NB4 (cell line): ENCODE measurements at regions not wholly inside any gene's neighbourhood (a gene's known extent, or its start where the extent isn't known, plus 50 kb on each side); places are given as distances from the start of the nearest gene placed in this dataset.

Experiments
- DNase-seq: peaks from one replicate; pipeline ENCODE4 v3.0.0; 2010; ENCODE audit warnings: low read depth
- H3K4me3 ChIP-seq: one replicate; pipeline ENCODE4 v1.5.1; 2011; ENCODE audit warnings: mild to moderate bottlenecking, low read depth, low read length, moderate library complexity
- CTCF ChIP-seq: IDR thresholded peaks from one replicate; pipeline ENCODE4 v1.5.1; 2012; ENCODE audit warnings: low read depth, low read length
- MYC ChIP-seq: IDR thresholded peaks from 2 replicates; pipeline ENCODE4 v1.6.1; 2011; ENCODE audit warnings: low read depth, low read length
- POLR2A ChIP-seq: IDR thresholded peaks from 2 replicates; pipeline ENCODE4 v1.6.1; 2011; ENCODE audit warnings: mild to moderate bottlenecking; ENCODE audit not compliant: insufficient read length; ENCODE audit errors: extremely low read depth
- TF ChIP-seq, protein P1 (sequence below): IDR thresholded peaks from 2 replicates; pipeline ENCODE4 v1.6.1; 2011; ENCODE audit warnings: low read depth, low read length

- no peak overlapping the region for H3K4me3 ChIP-seq
- TF ChIP-seq CTCF (no peak), MYC (no peak), POLR2A (no peak)
- TF ChIP-seq, protein P1, sequence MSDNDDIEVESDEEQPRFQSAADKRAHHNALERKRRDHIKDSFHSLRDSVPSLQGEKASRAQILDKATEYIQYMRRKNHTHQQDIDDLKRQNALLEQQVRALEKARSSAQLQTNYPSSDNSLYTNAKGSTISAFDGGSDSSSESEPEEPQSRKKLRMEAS, result no peak
- DNase-seq, result no peak
Observed at GRCh38 chr15:97661796-97662195, 298.7 kb upstream of the ARRDC4 start.

DNA sequence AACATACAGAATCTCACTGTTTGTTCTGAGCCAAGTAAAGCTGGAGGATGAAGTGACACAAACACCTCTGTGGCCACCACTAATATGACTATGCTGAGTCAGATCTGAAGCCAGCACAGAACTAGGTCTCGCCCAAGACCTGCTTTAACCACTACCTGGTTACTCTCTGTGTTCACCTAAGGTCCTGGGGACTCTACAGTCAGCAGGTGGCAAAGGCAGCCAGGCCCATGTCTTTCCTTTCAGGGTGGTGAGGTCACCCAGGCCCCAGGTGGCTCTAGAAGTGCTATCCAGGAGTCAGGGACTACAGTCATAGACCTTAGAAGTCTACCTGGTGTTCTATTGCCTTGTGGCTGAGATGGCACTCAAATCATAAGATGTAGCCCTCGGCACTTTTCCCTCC lies 287.9 kb upstream of the ARRDC4 start:
- TF ChIP-seq, protein P1, result no peak
- no peak for TF ChIP-seq CTCF
- TF ChIP-seq MYC, result no peak
- TF ChIP-seq POLR2A, result no peak
- no peak overlapping the region for H3K4me3 ChIP-seq
- DNase-seq, result no peak

DNA sequence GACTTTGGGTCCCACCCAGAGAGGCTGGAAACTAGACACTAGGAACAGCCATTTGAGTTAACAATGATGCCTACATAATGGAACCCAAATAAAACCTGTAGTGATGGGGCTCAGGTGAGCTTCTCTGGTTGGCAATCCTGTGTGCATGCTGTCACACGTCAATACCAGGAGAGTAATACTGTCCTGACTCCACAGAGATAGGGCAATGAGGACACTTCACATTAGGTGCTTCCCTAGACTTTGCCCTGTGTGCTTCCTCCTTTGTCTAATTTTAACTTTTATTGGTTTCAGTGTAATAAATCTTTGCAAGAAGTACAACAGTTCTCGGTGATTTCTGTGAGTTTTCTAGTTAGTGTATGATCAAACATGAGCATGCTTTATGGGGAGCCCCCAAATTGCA lies 281.8 kb upstream of the ARRDC4 start:
- TF ChIP-seq POLR2A (no peak), CTCF (no peak)
- no peak overlapping the region for H3K4me3 ChIP-seq
- DNase-seq, result no peak

GRCh38 chr15:97679106-97679688 lies 281.3 kb upstream of the ARRDC4 start:
- TF ChIP-seq, protein P1, result no peak
- TF ChIP-seq POLR2A (no peak), MYC (no peak)
- H3K4me3 ChIP-seq, result no peak overlapping the region
- DNase-seq, result no peak

DNA sequence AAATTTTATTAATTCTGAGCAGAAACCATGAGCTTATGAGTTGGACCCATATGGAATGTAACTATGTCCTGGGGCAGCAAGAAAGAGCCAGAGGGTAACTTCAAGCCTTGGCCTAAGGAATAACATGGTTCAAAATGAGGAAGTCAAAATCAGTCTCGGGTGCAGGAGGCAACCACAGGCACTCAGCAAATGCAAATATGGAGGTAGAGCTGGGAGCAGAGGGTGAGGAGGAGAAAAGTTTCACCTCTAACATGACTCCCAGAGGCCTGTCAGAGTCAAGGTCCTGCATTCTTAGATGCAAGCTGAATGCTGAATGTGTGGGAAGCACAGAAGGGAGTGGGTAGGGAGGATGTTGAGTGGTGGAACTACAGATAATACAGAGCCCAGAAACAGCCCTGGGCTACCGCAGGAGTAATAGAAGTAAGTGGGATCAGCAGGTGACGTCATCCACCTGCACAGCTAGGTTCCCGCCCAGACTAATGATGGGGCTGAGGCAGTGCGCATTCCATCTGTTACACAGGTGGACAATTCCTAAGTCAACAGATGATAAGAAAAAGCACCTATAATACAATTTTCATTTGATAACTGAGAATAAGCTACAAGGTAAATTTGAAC lies 279.8 kb upstream of the ARRDC4 start:
- H3K4me3 ChIP-seq, result no peak overlapping the region
- DNase-seq, result peak; percentile 12
- no peak for TF ChIP-seq CTCF
- TF ChIP-seq, protein P1, result no peak
- no peak for TF ChIP-seq MYC
- TF ChIP-seq POLR2A, result no peak

- no peak overlapping the region for H3K4me3 ChIP-seq
- peak; percentile 13 for DNase-seq
- TF ChIP-seq POLR2A (no peak), MYC (no peak), CTCF (no peak)
- TF ChIP-seq, protein P1, result no peak
Observed at GRCh38 chr15:97683831-97684230, 276.7 kb upstream of the ARRDC4 start.
